ENCODE measurements at regions not wholly inside any gene's neighbourhood (a gene's known extent, or its start where the extent isn't known, plus 50 kb on each side); places are given as distances from the start of the nearest gene placed in this dataset.

GRCh38 chr11:98234698-98235097 is 786.1 kb upstream of the CNTN5 start:
- Histone ChIP-seq H3K36me3 (no peaks in the 10 kb centered on the region), H3K4me3 (no peak overlapping the region), H3K27ac (no peak overlapping the region), H3K27me3 (no peaks in the 10 kb centered on the region), H3K9me3 (peaks cover 0 to 2% (median 0%) of the 10 kb centered on the region in 4 donors), H3K4me1 (no peaks in the 10 kb centered on the region)
- 89 to 90% methylated on average over 2 of the region's 2 CpGs for WGBS, 2 donors
- intact Hi-C loops (cut with DNase I) = no loop called here
- DNase-seq = no peak
- TF ChIP-seq POLR2A (IDR thresholded peaks at IDR 0.05) (no peak), CTCF (IDR thresholded peaks at IDR 0.05) (no peak), EP300 (IDR thresholded peaks at IDR 0.05) (no peak), POLR2AphosphoS5 (IDR thresholded peaks at IDR 0.05) (no peak)

- intact Hi-C loops (cut with DNase I) = no loop called here
- H3K4me3 ChIP-seq = no peak overlapping the region
- no peaks in the 10 kb centered on the region for H3K4me1 ChIP-seq
- H3K36me3 ChIP-seq = no peaks in the 10 kb centered on the region
- TF ChIP-seq EP300 (IDR thresholded peaks at IDR 0.05) (no peak), CTCF (IDR thresholded peaks at IDR 0.05) (no peak), POLR2AphosphoS5 (IDR thresholded peaks at IDR 0.05) (no peak), POLR2A (IDR thresholded peaks at IDR 0.05) (no peak)
- no peak overlapping the region for H3K27ac ChIP-seq
- H3K27me3 ChIP-seq = no peaks in the 10 kb centered on the region
- no peaks in the 10 kb centered on the region for H3K9me3 ChIP-seq
- no peak for DNase-seq
- WGBS, 2 donors = 85 to 86% methylated on average over 6 of the region's 6 CpGs
Measured at GRCh38 chr11:98243897-98244296, 776.9 kb upstream of the CNTN5 start.

- H3K27me3 ChIP-seq = no peaks in the 10 kb centered on the region
- no peak for DNase-seq
- no peak overlapping the region for H3K27ac ChIP-seq
- intact Hi-C loops (cut with DNase I) = no loop called here
- no peaks in the 10 kb centered on the region for H3K4me1 ChIP-seq
- no peak for TF ChIP-seq CTCF (IDR thresholded peaks at IDR 0.05)
- TF ChIP-seq POLR2AphosphoS5 (IDR thresholded peaks at IDR 0.05) = no peak
- no peak for TF ChIP-seq EP300 (IDR thresholded peaks at IDR 0.05)
- TF ChIP-seq POLR2A (IDR thresholded peaks at IDR 0.05) = no peak
- H3K4me3 ChIP-seq = no peak overlapping the region
- WGBS, 2 donors = 94 to 95% methylated on average over 1 of the region's 1 CpG
- no peaks in the 10 kb centered on the region for H3K9me3 ChIP-seq
- no peaks in the 10 kb centered on the region for H3K36me3 ChIP-seq
Measured at GRCh38 chr11:98260983-98261382, 759.8 kb upstream of the CNTN5 start.

GRCh38 chr11:98277251-98277912 is 743.4 kb upstream of the CNTN5 start:
- Histone ChIP-seq H3K4me3 (no peak overlapping the region), H3K27ac (no peak overlapping the region), H3K4me1 (no peaks in the 10 kb centered on the region), H3K36me3 (no peaks in the 10 kb centered on the region), H3K9me3 (no peaks in the 10 kb centered on the region), H3K27me3 (no peaks in the 10 kb centered on the region)
- no peak for TF ChIP-seq POLR2A (IDR thresholded peaks at IDR 0.05)
- TF ChIP-seq POLR2AphosphoS5 (IDR thresholded peaks at IDR 0.05) = no peak
- TF ChIP-seq CTCF (IDR thresholded peaks at IDR 0.05) = no peak
- no peak for TF ChIP-seq EP300 (IDR thresholded peaks at IDR 0.05)
- 70 to 71% methylated on average over 2 of the region's 2 CpGs for WGBS, 2 donors
- intact Hi-C loops (cut with DNase I) = no loop called here
- DNase-seq = no peak

All from sigmoid colon (tissue), 6 donors.